HG03378 (cell line): ENCODE measurements at regions not wholly inside any gene's neighbourhood (a gene's known extent, or its start where the extent isn't known, plus 50 kb on each side); places are given as distances from the start of the nearest gene placed in this dataset.
"Not testable (repeated sequence)": the region's sequence is repeated elsewhere in the genome, so short reads cannot be mapped to it uniquely, and the experiment has no call there.

Experiments
- ATAC-seq: cut with Tn5 transposase; IDR thresholded peaks from one replicate; pipeline ENCODE4 v1.9.1; 2021; ENCODE audit warnings: mild to moderate bottlenecking, moderate library complexity; ENCODE audit not compliant: unreplicated experiment

GRCh38 chr12:66733321-66733720 lies 54.4 kb upstream of the GRIP1 start:
- ATAC-seq = no peak

GRCh38 chr12:66733839-66734238 lies 55.0 kb upstream of the GRIP1 start:
- no peak for ATAC-seq

GRCh38 chr12:66735275-66735674 lies 56.4 kb upstream of the GRIP1 start:
- no peak for ATAC-seq

GRCh38 chr12:66736931-66737330 lies 58.1 kb upstream of the GRIP1 start:
- ATAC-seq = no peak

GRCh38 chr12:66739266-66739665 lies 60.4 kb upstream of the GRIP1 start:
- ATAC-seq = no peak

GRCh38 chr12:66739940-66740651 lies 61.2 kb upstream of the GRIP1 start:
- no peak for ATAC-seq

- ATAC-seq = no peak
Measured at GRCh38 chr12:66740732-66741131, 61.9 kb upstream of the GRIP1 start.

- ATAC-seq = no peak
Measured at GRCh38 chr12:66741919-66742318, 63.0 kb upstream of the GRIP1 start.

GRCh38 chr12:66742508-66743367 lies 63.9 kb upstream of the GRIP1 start:
- ATAC-seq = no peak

- ATAC-seq = no peak
Measured at GRCh38 chr12:66744461-66744860, 65.6 kb upstream of the GRIP1 start.

GRCh38 chr12:66744956-66745383 lies 66.1 kb upstream of the GRIP1 start:
- no peak for ATAC-seq

- ATAC-seq = no peak
Measured at GRCh38 chr12:66746489-66747201, 67.8 kb upstream of the GRIP1 start.

GRCh38 chr12:66751432-66752113 lies 72.7 kb upstream of the GRIP1 start:
- no peak for ATAC-seq

- ATAC-seq = no peak
Measured at GRCh38 chr12:66753810-66754209, 74.9 kb upstream of the GRIP1 start.

GRCh38 chr12:66755727-66756395 lies 77.0 kb upstream of the GRIP1 start:
- ATAC-seq = no peak

- ATAC-seq = no peak
Measured at GRCh38 chr12:66756631-66757030, 77.8 kb upstream of the GRIP1 start.

GRCh38 chr12:66760122-66760521 lies 81.2 kb upstream of the GRIP1 start:
- ATAC-seq = not testable (repeated sequence)

GRCh38 chr12:66763467-66763866 lies 84.6 kb upstream of the GRIP1 start:
- no peak for ATAC-seq

- ATAC-seq = no peak
Measured at GRCh38 chr12:66765204-66765603, 86.3 kb upstream of the GRIP1 start.

GRCh38 chr12:66767536-66767935 lies 88.7 kb upstream of the GRIP1 start:
- no peak for ATAC-seq
